NCI-H1092 (cell line): ENCODE measurements at regions not wholly inside any gene's neighbourhood (a gene's known extent, or its start where the extent isn't known, plus 50 kb on each side); places are given as distances from the start of the nearest gene placed in this dataset.
"Not testable (repeated sequence)": the region's sequence is repeated elsewhere in the genome, so short reads cannot be mapped to it uniquely, and the experiment has no call there.

Experiments
- DNase-seq: peaks from one replicate; lab custom pipeline; 2025; lab: John Stamatoyannopoulos, UW

GRCh38 chr4:63063760-63064159 lies 1345.5 kb downstream of the TECRL start:
- DNase-seq = no peak

- not testable (repeated sequence) for DNase-seq
These were observed 1346.4 kb downstream of the TECRL start for GRCh38 chr4:63062891-63063290.

GRCh38 chr4:63049726-63050125 lies 1359.5 kb downstream of the TECRL start:
- DNase-seq = no peak

- no peak for DNase-seq
These were observed 1360.0 kb downstream of the TECRL start for GRCh38 chr4:63049278-63049677.

- no peak for DNase-seq
These were observed 1372.9 kb downstream of the TECRL start for GRCh38 chr4:63036159-63036866.

- DNase-seq = no peak
These were observed 1379.9 kb downstream of the TECRL start for GRCh38 chr4:63029380-63029779.

- DNase-seq = no peak
These were observed 1388.6 kb downstream of the TECRL start for GRCh38 chr4:63020661-63021060.

GRCh38 chr4:63017300-63017699 lies 1392.0 kb downstream of the TECRL start:
- DNase-seq = no peak

GRCh38 chr4:62970846-62971245 lies 1438.4 kb downstream of the TECRL start:
- no peak for DNase-seq

GRCh38 chr4:62960415-62960814 lies 1448.8 kb downstream of the TECRL start:
- no peak for DNase-seq

GRCh38 chr4:62953752-62954151 lies 1455.5 kb downstream of the TECRL start:
- no peak for DNase-seq

GRCh38 chr4:62952366-62952765 lies 1456.9 kb downstream of the TECRL start:
- no peak for DNase-seq

- no peak for DNase-seq
These were observed 1461.1 kb downstream of the TECRL start for GRCh38 chr4:62948108-62948507.

- no peak for DNase-seq
These were observed 1469.0 kb downstream of the TECRL start for GRCh38 chr4:62940229-62940628.

GRCh38 chr4:62930884-62931283 lies 1478.4 kb downstream of the TECRL start:
- DNase-seq = no peak

GRCh38 chr4:62928483-62928882 lies 1480.8 kb downstream of the TECRL start:
- no peak for DNase-seq

- no peak for DNase-seq
These were observed 1481.7 kb downstream of the TECRL start for GRCh38 chr4:62927574-62927973.

- DNase-seq = no peak
These were observed 1485.5 kb downstream of the TECRL start for GRCh38 chr4:62923783-62924182.

GRCh38 chr4:62917649-62918048 lies 1491.6 kb downstream of the TECRL start:
- DNase-seq = no peak

- no peak for DNase-seq
These were observed 1494.5 kb downstream of the TECRL start for GRCh38 chr4:62914758-62915157.

GRCh38 chr4:62913065-62913464 lies 1496.2 kb downstream of the TECRL start:
- DNase-seq = no peak

GRCh38 chr4:62912531-62912930 lies 1496.7 kb downstream of the TECRL start:
- peak; percentile 47 for DNase-seq

- DNase-seq = no peak
These were observed 1500.0 kb downstream of the TECRL start for GRCh38 chr4:62909238-62909637.

- DNase-seq = no peak
These were observed 1508.1 kb downstream of the TECRL start for GRCh38 chr4:62901101-62901500.
